NOMO-1 treated with dmso at 0.1 percent for 144 hours (cell line): ENCODE measurements at regions not wholly inside any gene's neighbourhood (a gene's known extent, or its start where the extent isn't known, plus 50 kb on each side); places are given as distances from the start of the nearest gene placed in this dataset.

Experiments used
- DNase-seq: peaks from one replicate; lab custom pipeline; 2025; ENCODE audit not compliant: unreplicated experiment; lab: John Stamatoyannopoulos, UW

GRCh38 chr3:22106213-22106896, 355.3 kb upstream of the ZNF385D start:
- no peak for DNase-seq

GRCh38 chr3:22111226-22111625, 360.2 kb upstream of the ZNF385D start:
- DNase-seq, result no peak

- DNase-seq, result no peak
Measured at GRCh38 chr3:22113453-22113852, 362.4 kb upstream of the ZNF385D start.

- no peak for DNase-seq
Measured at GRCh38 chr3:22115581-22115980, 364.6 kb upstream of the ZNF385D start.

GRCh38 chr3:22117091-22117490, 366.1 kb upstream of the ZNF385D start:
- no peak for DNase-seq

GRCh38 chr3:22117751-22118346, 366.8 kb upstream of the ZNF385D start:
- DNase-seq, result no peak

GRCh38 chr3:22118542-22118941, 367.5 kb upstream of the ZNF385D start:
- no peak for DNase-seq

- DNase-seq, result no peak
Measured at GRCh38 chr3:22121068-22121701, 370.2 kb upstream of the ZNF385D start.

- DNase-seq, result no peak
Measured at GRCh38 chr3:22122567-22122966, 371.6 kb upstream of the ZNF385D start.

GRCh38 chr3:22129101-22129500, 378.1 kb upstream of the ZNF385D start:
- no peak for DNase-seq

GRCh38 chr3:22141769-22142168, 390.8 kb upstream of the ZNF385D start:
- no peak for DNase-seq

- no peak for DNase-seq
Measured at GRCh38 chr3:22147161-22147560, 396.2 kb upstream of the ZNF385D start.

GRCh38 chr3:22156868-22157267, 405.9 kb upstream of the ZNF385D start:
- no peak for DNase-seq

GRCh38 chr3:22157848-22158247, 406.8 kb upstream of the ZNF385D start:
- DNase-seq, result no peak

GRCh38 chr3:22159004-22159695, 408.1 kb upstream of the ZNF385D start:
- no peak for DNase-seq

- DNase-seq, result no peak
Measured at GRCh38 chr3:22161315-22161714, 410.3 kb upstream of the ZNF385D start.

- no peak for DNase-seq
Measured at GRCh38 chr3:22170370-22170769, 419.4 kb upstream of the ZNF385D start.

- no peak for DNase-seq
Measured at GRCh38 chr3:22172964-22173363, 422.0 kb upstream of the ZNF385D start.

GRCh38 chr3:22175947-22176346, 424.9 kb upstream of the ZNF385D start:
- DNase-seq, result no peak

- DNase-seq, result no peak
Measured at GRCh38 chr3:22176911-22177310, 425.9 kb upstream of the ZNF385D start.

- no peak for DNase-seq
Measured at GRCh38 chr3:22189616-22190015, 438.6 kb upstream of the ZNF385D start.

- no peak for DNase-seq
Measured at GRCh38 chr3:22199095-22199494, 448.1 kb upstream of the ZNF385D start.
